ENCODE measurements at regions not wholly inside any gene's neighbourhood (a gene's known extent, or its start where the extent isn't known, plus 50 kb on each side); places are given as distances from the start of the nearest gene placed in this dataset.

DNA sequence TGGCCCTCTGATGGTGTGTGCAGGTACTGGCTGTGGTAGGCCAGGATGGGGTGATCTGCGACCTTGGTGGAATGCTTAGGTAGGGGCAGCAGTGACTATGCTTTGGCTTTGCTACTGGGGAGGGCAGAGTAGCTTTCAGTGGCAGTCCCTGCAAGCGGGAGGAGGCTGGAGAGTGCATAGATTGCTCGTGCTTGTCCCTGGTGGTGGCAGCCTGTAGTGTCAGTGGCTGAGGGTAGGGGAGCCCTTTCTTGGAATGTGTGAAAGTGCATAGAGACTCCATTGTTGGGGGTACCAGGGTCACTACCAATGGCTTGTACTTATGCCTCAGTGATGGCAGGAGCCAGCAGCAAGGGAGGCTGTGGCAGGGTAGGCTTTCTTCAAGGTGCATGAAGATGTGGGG, 582.6 kb downstream of the MRPL39 start:
- DNase-seq (ENCODE audit: low read depth): no peak

- DNase-seq (ENCODE audit: low read depth): peak; percentile 32
These were observed 601.9 kb downstream of the MRPL39 start for GRCh38 chr21:25005388-25005787.

- no peak for DNase-seq (ENCODE audit: low read depth)
These were observed 604.6 kb downstream of the MRPL39 start for GRCh38 chr21:25002676-25003075.

- no peak for DNase-seq (ENCODE audit: low read depth)
These were observed 612.1 kb downstream of the MRPL39 start for GRCh38 chr21:24995216-24995615.

- no peak for DNase-seq (ENCODE audit: low read depth)
These were observed 612.6 kb downstream of the MRPL39 start for GRCh38 chr21:24994717-24995116.

- no peak for DNase-seq (ENCODE audit: low read depth)
These were observed 617.8 kb downstream of the MRPL39 start for GRCh38 chr21:24989516-24989915.

GRCh38 chr21:24988941-24989340, 618.3 kb downstream of the MRPL39 start:
- no peak for DNase-seq (ENCODE audit: low read depth)

- no peak for DNase-seq (ENCODE audit: low read depth)
These were observed 631.0 kb downstream of the MRPL39 start for GRCh38 chr21:24976238-24976637.

DNA sequence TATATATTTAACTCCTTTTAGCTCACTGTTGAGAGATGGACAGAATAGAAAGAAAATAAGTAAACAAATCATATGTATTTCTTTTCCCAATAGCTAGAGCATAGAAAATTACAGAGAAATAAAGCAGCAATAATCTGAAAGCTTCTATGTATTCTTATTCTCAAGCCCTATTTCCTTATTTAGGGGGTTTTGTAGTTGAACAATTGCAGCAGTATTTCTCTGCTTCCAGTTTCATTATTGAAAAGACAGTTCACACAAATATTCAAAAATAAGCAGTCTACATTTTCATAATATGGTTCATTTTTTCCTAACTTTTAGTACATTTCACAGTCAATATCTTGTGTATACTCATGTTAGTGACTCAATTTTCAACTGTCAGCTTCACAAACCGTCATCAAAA, 638.2 kb downstream of the MRPL39 start:
- no peak for DNase-seq (ENCODE audit: low read depth)

- DNase-seq (ENCODE audit: low read depth): no peak
These were observed 651.9 kb downstream of the MRPL39 start for GRCh38 chr21:24955275-24955961.

DNA sequence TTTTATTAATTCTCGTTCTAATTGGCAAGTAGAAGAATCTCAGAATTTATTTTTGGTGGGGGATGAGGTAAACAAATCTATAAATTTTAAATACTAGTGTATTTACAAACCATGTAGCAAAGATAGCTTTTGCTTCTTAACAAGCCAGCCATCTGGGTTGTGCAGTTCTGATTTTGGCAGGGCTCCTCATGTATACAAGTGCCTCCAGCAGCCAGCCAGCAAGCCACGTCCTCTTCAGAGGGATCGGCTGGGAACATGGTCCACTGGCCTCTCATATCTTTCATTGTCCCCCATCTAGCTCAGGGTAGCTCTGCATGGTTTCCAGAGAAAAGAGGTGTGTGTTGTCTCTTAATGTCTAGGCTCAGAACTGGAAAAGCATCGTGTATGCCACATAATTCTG, 659.1 kb downstream of the MRPL39 start:
- no peak for DNase-seq (ENCODE audit: low read depth)

- no peak for DNase-seq (ENCODE audit: low read depth)
These were observed 661.4 kb downstream of the MRPL39 start for GRCh38 chr21:24945910-24946309.

GRCh38 chr21:24941316-24942185, 665.7 kb downstream of the MRPL39 start:
- no peak for DNase-seq (ENCODE audit: low read depth)

DNA sequence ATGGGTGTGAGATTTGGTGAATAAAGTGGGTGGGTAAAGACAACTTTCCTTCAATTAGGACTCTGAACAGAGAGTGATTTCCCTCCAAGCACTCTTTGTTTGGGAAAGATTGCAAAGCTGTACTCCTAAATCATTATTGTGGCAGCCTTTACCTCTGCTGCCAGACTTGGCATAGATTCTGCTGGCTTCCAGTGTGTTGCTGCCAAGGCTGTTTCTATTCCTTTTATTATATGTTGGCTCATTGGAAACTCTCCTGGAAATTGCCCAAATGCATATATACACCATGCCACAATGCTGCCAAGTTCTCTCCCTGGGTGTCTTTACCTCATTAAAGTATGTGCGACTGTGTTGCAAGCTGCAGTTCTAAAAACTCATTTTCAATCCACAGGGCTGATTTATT, 668.0 kb downstream of the MRPL39 start:
- no peak for DNase-seq (ENCODE audit: low read depth)

- no peak for DNase-seq (ENCODE audit: low read depth)
These were observed 668.7 kb downstream of the MRPL39 start for GRCh38 chr21:24938573-24938972.

GRCh38 chr21:24935991-24936390, 671.3 kb downstream of the MRPL39 start:
- DNase-seq (ENCODE audit: low read depth): no peak

DNA sequence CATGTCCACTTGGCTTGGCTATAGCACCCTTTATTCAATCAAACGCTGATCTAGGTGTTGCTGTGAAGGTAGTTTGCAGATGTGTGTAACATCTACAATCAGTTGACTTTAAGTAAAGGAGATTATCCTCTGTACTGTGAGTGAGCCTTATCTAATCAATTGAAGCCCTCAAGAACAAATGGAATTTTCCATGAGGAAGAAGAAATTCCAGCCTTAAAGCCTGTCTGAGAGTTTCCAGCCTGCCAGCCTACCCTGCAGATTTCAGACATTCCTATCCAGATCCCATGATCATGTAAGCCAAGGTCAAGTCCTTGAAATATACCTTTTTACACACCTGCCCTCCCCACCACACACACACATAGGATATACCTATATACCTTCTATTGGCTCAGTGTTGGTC, 696.7 kb downstream of the MRPL39 start:
- no peak for DNase-seq (ENCODE audit: low read depth)

GRCh38 chr21:24903994-24904635, 703.2 kb downstream of the MRPL39 start:
- DNase-seq (ENCODE audit: low read depth): no peak

DNA sequence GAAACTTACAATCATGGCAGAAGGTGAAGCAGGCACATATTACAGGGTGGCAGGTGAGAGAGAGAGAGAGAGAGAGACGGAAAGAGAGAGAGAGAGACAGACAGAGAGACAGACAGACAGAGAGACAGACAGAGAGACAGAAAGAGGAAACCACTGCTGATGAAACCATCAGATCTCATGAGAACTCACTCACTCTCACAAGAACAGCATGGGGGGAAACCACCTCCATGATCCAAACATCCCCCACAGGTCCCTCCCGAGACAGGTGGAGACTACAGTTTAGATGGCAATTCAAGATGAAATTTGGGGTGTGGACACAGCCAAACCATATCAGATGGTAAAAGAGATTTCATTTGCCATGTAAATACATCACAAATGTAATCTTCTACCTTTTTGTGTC, 708.1 kb downstream of the MRPL39 start:
- no peak for DNase-seq (ENCODE audit: low read depth)

- no peak for DNase-seq (ENCODE audit: low read depth)
These were observed 709.4 kb downstream of the MRPL39 start for GRCh38 chr21:24897883-24898282.

DNA sequence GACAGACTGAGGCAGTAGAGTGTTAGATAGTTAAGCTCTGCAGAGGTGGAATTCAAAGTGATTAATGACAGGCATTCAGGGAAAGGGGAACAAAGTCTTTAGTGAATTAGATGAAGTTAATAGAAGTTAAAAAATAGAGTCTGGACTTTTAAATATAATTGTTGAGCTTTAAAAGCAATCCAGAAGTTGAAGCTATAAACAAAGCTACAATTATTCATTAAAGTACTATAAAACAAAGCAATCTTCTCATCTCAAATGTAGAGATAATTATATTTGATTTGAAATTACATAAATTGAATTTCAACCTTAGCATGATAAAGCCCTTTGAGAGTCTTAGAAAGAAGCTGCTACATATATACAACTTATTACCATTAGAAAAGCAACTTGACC, 710.6 kb downstream of the MRPL39 start:
- DNase-seq (ENCODE audit: low read depth): no peak

DNA sequence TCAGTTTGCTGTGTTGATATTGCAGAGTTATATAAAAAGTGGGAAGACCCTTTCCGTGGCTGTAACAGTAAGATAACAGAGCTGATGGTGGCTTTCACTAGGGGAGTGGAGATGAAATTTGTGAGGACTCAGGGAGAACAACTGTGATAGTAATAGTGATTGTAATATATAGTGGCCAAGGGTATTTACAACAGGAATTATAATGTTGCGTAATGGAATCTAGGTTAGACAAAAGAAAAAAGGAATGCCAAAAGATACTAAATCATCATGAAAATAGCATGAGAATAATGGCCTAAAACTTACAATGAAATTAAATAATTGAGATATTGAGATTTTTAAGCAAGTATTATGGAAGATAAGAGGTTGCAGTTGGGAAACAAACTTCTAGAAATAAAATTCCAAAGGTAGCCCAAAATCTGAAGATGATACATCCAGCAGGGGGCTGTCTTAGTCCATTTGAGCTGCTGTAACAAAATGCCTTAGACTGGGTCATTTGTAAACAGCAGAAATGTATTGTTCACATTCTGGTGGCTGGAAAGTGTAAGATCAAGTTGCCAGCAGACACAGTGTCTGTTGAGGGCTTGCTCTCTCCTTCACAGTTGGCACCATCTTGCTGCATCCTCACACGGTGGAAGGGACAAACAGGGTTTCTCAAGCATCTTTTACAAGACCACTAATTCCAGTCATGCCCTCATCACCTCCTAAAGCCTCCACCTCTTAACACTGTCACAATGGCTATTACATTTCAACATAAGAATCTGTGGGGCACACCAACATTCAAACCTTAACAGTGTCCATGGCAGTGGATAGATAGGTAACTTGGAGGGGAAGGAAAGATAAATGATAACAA, 711.2 kb downstream of the MRPL39 start:
- DNase-seq (ENCODE audit: low read depth): peak; percentile 13
